NB4 (cell line): ENCODE measurements at regions not wholly inside any gene's neighbourhood (a gene's known extent, or its start where the extent isn't known, plus 50 kb on each side); places are given as distances from the start of the nearest gene placed in this dataset.

Source experiments
- CTCF ChIP-seq: IDR thresholded peaks from one replicate; pipeline ENCODE4 v1.5.1; 2012; ENCODE audit warnings: low read depth, low read length
- MAX ChIP-seq: IDR thresholded peaks from 2 replicates; pipeline ENCODE4 v1.6.1; 2011; ENCODE audit warnings: low read depth, low read length
- MYC ChIP-seq: IDR thresholded peaks from 2 replicates; pipeline ENCODE4 v1.6.1; 2011; ENCODE audit warnings: low read depth, low read length
- POLR2A ChIP-seq: IDR thresholded peaks from 2 replicates; pipeline ENCODE4 v1.6.1; 2011; ENCODE audit warnings: mild to moderate bottlenecking; ENCODE audit not compliant: insufficient read length; ENCODE audit errors: extremely low read depth

- TF ChIP-seq CTCF (no peak), POLR2A (no peak), MAX (no peak), MYC (no peak)
These were observed 159.0 kb downstream of the LRIG3 start for GRCh38 chr12:58761308-58761707.
